IMR-90 (cell line): ENCODE measurements at regions not wholly inside any gene's neighbourhood (a gene's known extent, or its start where the extent isn't known, plus 50 kb on each side); places are given as distances from the start of the nearest gene placed in this dataset.
A peak's percentile ranks its signal among the peaks of the same experiment; 100 is the strongest.

Experiments used
- ATAC-seq: fragments of 200-7000 bp; cut with Tn5 transposase; 2 replicates; pipeline ENCODE4 v1.9.1; 2020; ENCODE audit warnings: low read depth, mild to moderate bottlenecking, moderate library complexity
- BruUV-seq: library from RNA; stranded (reverse); fragments of 400-500 nt; replicated peaks from 2 replicates; lab custom pipeline; 2021; lab: Mats Ljungman, UMichigan
- CTCF ChIA-PET: fragments of 300-600 bp; formaldehyde crosslinking; extraction: SDS; loops from one replicate; lab custom pipeline; 2021; ENCODE audit warnings: antibody characterized with exemption; lab: Yijun Ruan, JAX
- POLR2A ChIA-PET: fragments of 300-600 bp; sonication (Branson Sonifier 250); formaldehyde crosslinking; loops from one replicate; lab custom pipeline; 2022; ENCODE audit warnings: antibody characterized with exemption; ENCODE audit not compliant: unreplicated experiment; lab: Charles Lee
- DNase-seq: peaks from one replicate; pipeline ENCODE4 v3.0.0; 2013
- H2AFZ ChIP-seq: replicated peaks from 2 replicates; pipeline ENCODE3; 2013; ENCODE audit warnings: low read length, mild to moderate bottlenecking; ENCODE audit not compliant: poor library complexity
- H2AK5ac ChIP-seq: 2 replicates; pipeline ENCODE4 v1.6.1; 2013; ENCODE audit warnings: low read depth, low read length, inconsistent platforms
- H2AK9ac ChIP-seq: replicated peaks from 2 replicates; pipeline ENCODE3; 2013; ENCODE audit warnings: mild to moderate bottlenecking, low read depth, low read length, moderate library complexity; ENCODE audit not compliant: poor library complexity
- H2BK120ac ChIP-seq: 2 replicates; pipeline ENCODE4 v1.6.1; 2013; ENCODE audit warnings: low read depth, low read length, inconsistent platforms
- H2BK15ac ChIP-seq: 3 replicates; pipeline ENCODE4 v1.6.1; 2013; ENCODE audit warnings: low read depth, low read length, inconsistent platforms
- H2BK20ac ChIP-seq: 2 replicates; pipeline ENCODE4 v1.6.1; 2013; ENCODE audit warnings: low read depth, mild to moderate bottlenecking, inconsistent platforms, low read length, moderate library complexity
- H2BK5ac ChIP-seq: 2 replicates; pipeline ENCODE4 v1.6.1; 2013; ENCODE audit warnings: mild to moderate bottlenecking, low read depth, low read length, inconsistent platforms; ENCODE audit not compliant: poor library complexity, severe bottlenecking
- H3K14ac ChIP-seq: replicated peaks from 2 replicates; pipeline ENCODE4 v1.6.1; 2013; ENCODE audit warnings: low read depth, low read length, inconsistent platforms
- H3K18ac ChIP-seq: 2 replicates; pipeline ENCODE4 v1.6.1; 2013; ENCODE audit warnings: low read depth, low read length, control low read depth
- H3K23ac ChIP-seq: 2 replicates; pipeline ENCODE4 v1.6.1; 2013; ENCODE audit warnings: low read depth, low read length, inconsistent platforms
- H3K27ac ChIP-seq: 2 replicates; pipeline ENCODE4 v1.5.1; 2013; ENCODE audit warnings: mild to moderate bottlenecking, control low read depth, low read length; ENCODE audit not compliant: insufficient read depth
- H3K27me3 ChIP-seq: 2 replicates; pipeline ENCODE4 v1.6.1; 2013; ENCODE audit warnings: low read length; ENCODE audit not compliant: control insufficient read depth, insufficient read depth
- H3K36me3 ChIP-seq: 2 replicates; pipeline ENCODE4 v1.6.1; 2013; ENCODE audit warnings: low read length, mixed read lengths; ENCODE audit not compliant: control insufficient read depth, insufficient read depth
- H3K4ac ChIP-seq: 2 replicates; pipeline ENCODE4 v1.6.1; 2013; ENCODE audit warnings: low read depth, low read length, inconsistent platforms
- H3K4me1 ChIP-seq: 2 replicates; pipeline ENCODE4 v1.6.1; 2013; ENCODE audit warnings: low read length, mixed read lengths; ENCODE audit not compliant: control insufficient read depth, insufficient read depth
- H3K4me2 ChIP-seq: 2 replicates; pipeline ENCODE4 v1.6.1; 2013; ENCODE audit warnings: low read depth, mild to moderate bottlenecking, control low read depth, low read length, moderate library complexity
- H3K4me3 ChIP-seq: 2 replicates; pipeline ENCODE4 v1.5.1; 2013; ENCODE audit warnings: low read depth, mild to moderate bottlenecking, control low read depth, low read length, moderate library complexity; ENCODE audit not compliant: insufficient read depth
- H3K56ac ChIP-seq: 2 replicates; pipeline ENCODE4 v1.6.1; 2013; ENCODE audit warnings: low read length, inconsistent platforms; ENCODE audit not compliant: insufficient read depth; ENCODE audit errors: extremely low read depth
- H3K79me1 ChIP-seq, 2 experiments: 2 replicates each; pipeline ENCODE4 v1.6.1; 2013; ENCODE audit warnings: low read length in 2 of 2, inconsistent platforms in 1 of 2, low read depth in 1 of 2
- H3K9ac ChIP-seq: 2 replicates; pipeline ENCODE4 v1.6.1; 2013; ENCODE audit warnings: low read depth, low read length, control low read depth
- H3K9me1 ChIP-seq: 2 replicates; pipeline ENCODE4 v1.6.1; 2013; ENCODE audit warnings: low read length, inconsistent platforms; ENCODE audit not compliant: insufficient read depth
- H3K9me3 ChIP-seq: 2 replicates; pipeline ENCODE4 v1.6.1; 2013; ENCODE audit warnings: low read length; ENCODE audit not compliant: control insufficient read depth, insufficient read depth
- H4K20me1 ChIP-seq: 2 replicates; pipeline ENCODE4 v1.6.1; 2013; ENCODE audit warnings: low read length, inconsistent platforms; ENCODE audit not compliant: insufficient read depth
- H4K5ac ChIP-seq: 2 replicates; pipeline ENCODE4 v1.6.1; 2013; ENCODE audit warnings: mild to moderate bottlenecking, low read depth, low read length, control low read depth
- H4K8ac ChIP-seq, 2 experiments: 2 replicates each; pipeline ENCODE4 v1.6.1; 2013; ENCODE audit warnings: low read depth in 2 of 2, low read length in 2 of 2, control low read depth in 1 of 2, inconsistent platforms in 1 of 2
- H4K91ac ChIP-seq: 2 replicates; pipeline ENCODE4 v1.6.1; 2013; ENCODE audit warnings: low read depth, low read length, inconsistent platforms; ENCODE audit not compliant: insufficient read depth
- CTCF ChIP-seq: conservative IDR thresholded peaks from 2 replicates; pipeline ENCODE4 v1.5.1; 2012; ENCODE audit warnings: mild to moderate bottlenecking, low read depth, low read length, improper control_type of control experiment
- ELK1 ChIP-seq: fragments of 150-350 bp; IDR thresholded peaks from 2 replicates; pipeline ENCODE4 v1.6.1; 2016; ENCODE audit warnings: low read depth, mild to moderate bottlenecking, low read length, moderate library complexity, borderline replicate concordance
- FOS ChIP-seq: fragments of 150-350 bp; IDR thresholded peaks from 2 replicates; pipeline ENCODE4 v1.6.1; 2016; ENCODE audit warnings: low read depth, low read length
- MXI1 ChIP-seq: IDR thresholded peaks from 2 replicates; pipeline ENCODE4 v1.6.1; 2012; ENCODE audit warnings: low read depth, mild to moderate bottlenecking, low read length, moderate library complexity, borderline replicate concordance
- RFX5 ChIP-seq: IDR thresholded peaks from 2 replicates; pipeline ENCODE4 v1.8.0; 2012; ENCODE audit warnings: low read depth, mild to moderate bottlenecking, low read length, moderate library complexity
- SMC3 ChIP-seq: fragments of 150-350 bp; IDR thresholded peaks from 2 replicates; pipeline ENCODE4 v1.6.1; 2016; ENCODE audit warnings: low read depth, mild to moderate bottlenecking, antibody characterized with exemption, low read length, moderate library complexity
- dilution Hi-C: fragments of 300-500 bp; cut with HindIII; formaldehyde crosslinking; loops from one replicate; pipeline ENCODE4 v1.14.3; 2018; ENCODE audit warnings: low sequenced_read_pairs; ENCODE audit not compliant: unreplicated experiment
- in situ Hi-C: fragments of 300-500 bp; cut with MboI; formaldehyde crosslinking; loops from 3 replicates; pipeline ENCODE4 v1.14.3; 2019; ENCODE audit warnings: low sequenced_read_pairs, inconsistent platforms, mixed read lengths
- intact Hi-C: fragments of 100-400 bp; cut with micrococcal nuclease; formaldehyde crosslinking; loops from 2 replicates; pipeline ENCODE4 v1.10.0; 2022

GRCh38 chr4:19987746-19988145 is 264.0 kb upstream of the SLIT2 start:
- ATAC-seq (peak; percentile 56; the same call in 1 of the 2 replicates), DNase-seq (peak; percentile 75)
- peak overlapping the region; percentile 95; the same call in 1 of the 2 replicates for H2BK120ac ChIP-seq
- intact Hi-C loops, result no loop called here
- no peak overlapping the region for H4K91ac ChIP-seq
- no peak overlapping the region for H2AFZ ChIP-seq
- TF ChIP-seq RFX5 (no peak), ELK1 (no peak), CTCF (no peak), FOS (0 out of 2 replicates have a peak, but pooled peaks have one; percentile 4), SMC3 (no peak), MXI1 (no peak)
- H3K18ac ChIP-seq, result no peak overlapping the region; the same call in 1 of the 2 replicates
- H3K79me1 ChIP-seq, result no peaks in the 10 kb centered on the region
- H4K8ac ChIP-seq, result peak overlapping the region in 1 of 2 experiments; percentile 89; a peak in 1 of 4 replicates
- peak overlapping the region; percentile 12; the same call in 1 of the 2 replicates for H3K4me2 ChIP-seq
- H2AK9ac ChIP-seq, result no peak overlapping the region
- peaks cover 3% of the 10 kb centered on the region; the same call in 1 of the 2 replicates for H3K9me1 ChIP-seq
- H2BK20ac ChIP-seq, result peak overlapping the region; percentile 96; the same call in 1 of the 2 replicates
- dilution Hi-C loops, result no loop called here
- H4K20me1 ChIP-seq, result no peaks in the 10 kb centered on the region
- H2AK5ac ChIP-seq, result no peak overlapping the region
- H2BK5ac ChIP-seq, result peak overlapping the region; percentile 66
- in situ Hi-C loops, result no loop called here
- H3K4me1 ChIP-seq, result peaks cover 3% of the 10 kb centered on the region
- ChIA-PET POLR2A (no interaction called here), CTCF (no interaction called here)
- H3K4ac ChIP-seq, result peak overlapping the region; percentile 78; the same call in 1 of the 2 replicates
- 0 out of 3 replicates have a peak overlapping the region, but pooled peaks have one; percentile 89 for H2BK15ac ChIP-seq
- H3K27ac ChIP-seq, result no peak overlapping the region
- no peak overlapping the region for H3K4me3 ChIP-seq
- H3K9ac ChIP-seq, result no peak overlapping the region
- no peak overlapping the region for H3K23ac ChIP-seq
- H3K14ac ChIP-seq, result no peak overlapping the region; the same call in 1 of the 2 replicates
- H3K27me3 ChIP-seq, result no peaks in the 10 kb centered on the region
- H3K9me3 ChIP-seq, result no peaks in the 10 kb centered on the region
- no TSS peak for BruUV-seq
- H3K56ac ChIP-seq, result no peak overlapping the region
- H4K5ac ChIP-seq, result no peak overlapping the region
- no peaks in the 10 kb centered on the region for H3K36me3 ChIP-seq
